Fibroblast of lung (primary cell): ENCODE measurements at regions not wholly inside any gene's neighbourhood (a gene's known extent, or its start where the extent isn't known, plus 50 kb on each side); places are given as distances from the start of the nearest gene placed in this dataset.

ENCODE experiments used
- DNase-seq, 2 donors: peaks; one replicate each; pipeline versions ENCODE4 v3.0.0 to v3.0.0-alpha.2; 2010; ENCODE audit warnings: low read depth in 2 of 2
- H2AFZ ChIP-seq: 2 replicates; pipeline ENCODE4 v1.5.1; 2012; ENCODE audit warnings: low read length, control low read depth, inconsistent platforms
- H3K27ac ChIP-seq: 2 replicates; pipeline ENCODE4 v1.5.1; 2011; ENCODE audit warnings: low read length, control low read depth; ENCODE audit not compliant: insufficient read depth
- H3K27me3 ChIP-seq: 2 replicates; pipeline ENCODE4 v1.5.1; 2011; ENCODE audit warnings: mild to moderate bottlenecking, low read length; ENCODE audit not compliant: control insufficient read depth, insufficient read depth
- H3K36me3 ChIP-seq: 2 replicates; pipeline ENCODE4 v1.5.1; 2011; ENCODE audit warnings: low read length; ENCODE audit not compliant: control insufficient read depth, insufficient read depth
- H3K4me1 ChIP-seq: 2 replicates; pipeline ENCODE4 v1.5.1; 2011; ENCODE audit warnings: low read length; ENCODE audit not compliant: control insufficient read depth, insufficient read depth; ENCODE audit errors: extremely low read depth
- H3K4me2 ChIP-seq: 2 replicates; pipeline ENCODE4 v1.5.1; 2011; ENCODE audit warnings: low read length, control low read depth; ENCODE audit not compliant: insufficient read depth; ENCODE audit errors: extremely low read depth
- H3K4me3 ChIP-seq, 4 experiments: fragments of 200-600 bp in 1 of 4; sonication (generic) in 1 of 4; replicated peaks in 1 of 4; 2 replicates each; pipeline ENCODE4 v1.5.1; 2011 to 2016; ENCODE audit warnings: low read length in 4 of 4, low read depth in 3 of 4, mild to moderate bottlenecking in 3 of 4, control low read depth in 2 of 4, inconsistent platforms in 1 of 4, mixed read lengths in 1 of 4; ENCODE audit not compliant: insufficient read depth in 1 of 4; ENCODE audit errors: control extremely low read depth in 1 of 4
- H3K79me2 ChIP-seq: 2 replicates; pipeline ENCODE4 v1.5.1; 2012; ENCODE audit warnings: mild to moderate bottlenecking, low read length, inconsistent platforms; ENCODE audit not compliant: control insufficient read depth, insufficient read depth
- H3K9ac ChIP-seq: 2 replicates; pipeline ENCODE4 v1.5.1; 2011; ENCODE audit warnings: mild to moderate bottlenecking, low read length, control low read depth; ENCODE audit not compliant: insufficient read depth
- H3K9me3 ChIP-seq: 2 replicates; pipeline ENCODE4 v1.5.1; 2012; ENCODE audit warnings: low read depth, low read length; ENCODE audit not compliant: control insufficient read depth, insufficient read depth
- H4K20me1 ChIP-seq: 2 replicates; pipeline ENCODE4 v1.5.1; 2011; ENCODE audit warnings: low read length; ENCODE audit not compliant: control insufficient read depth, insufficient read depth; ENCODE audit errors: extremely low read depth
- EZH2 ChIP-seq: IDR thresholded peaks from 2 replicates; pipeline ENCODE4 v1.5.1; 2012; ENCODE audit warnings: low read length, control low read depth, mild to moderate bottlenecking; ENCODE audit errors: missing control alignments
- TF ChIP-seq, protein P1 (sequence below), 2 donors: IDR thresholded peaks in 1 of 2; conservative IDR thresholded peaks in 1 of 2; 1 replicate in 1 of 2; 2 replicates in 1 of 2; pipeline ENCODE4 v1.5.1; 2011 to 2012; ENCODE audit warnings: low read length in 2 of 2, control low read depth in 1 of 2, inconsistent platforms in 1 of 2, low read depth in 1 of 2, mild to moderate bottlenecking in 1 of 2

DNA sequence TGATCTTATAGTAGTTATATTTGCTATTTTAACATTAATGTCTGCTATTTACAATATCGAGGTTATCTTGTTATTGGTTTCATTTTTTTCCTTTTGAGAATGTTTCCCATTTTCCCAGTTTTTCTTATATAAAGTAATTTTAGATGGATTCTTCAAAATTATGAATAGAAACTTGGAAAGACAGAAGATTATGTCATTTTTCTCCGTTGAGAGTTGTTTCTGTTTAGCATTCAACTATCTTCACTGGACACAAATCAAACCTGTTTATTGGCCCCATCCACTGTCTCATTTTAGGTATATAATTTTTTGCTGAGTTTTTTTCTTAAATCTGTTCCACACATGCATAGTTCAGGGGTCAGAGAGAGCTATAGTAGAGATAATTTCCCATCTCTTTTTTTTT, 1430.9 kb upstream of the MIR17HG start:
- no peak overlapping the region for H2AFZ ChIP-seq

GRCh38 chr13:89920461-89920860, 1427.0 kb upstream of the MIR17HG start:
- Histone ChIP-seq H3K9me3 (no peaks in the 10 kb centered on the region), H3K4me2 (no peak overlapping the region), H3K27ac (no peak overlapping the region), H3K4me3 (no peak overlapping the region), H3K27me3 (no peaks in the 10 kb centered on the region), H3K36me3 (no peaks in the 10 kb centered on the region), H3K4me1 (no peaks in the 10 kb centered on the region), H4K20me1 (no peaks in the 10 kb centered on the region), H2AFZ (no peak overlapping the region), H3K9ac (no peak overlapping the region), H3K79me2 (no peaks in the 10 kb centered on the region)
- TF ChIP-seq, protein P1, sequence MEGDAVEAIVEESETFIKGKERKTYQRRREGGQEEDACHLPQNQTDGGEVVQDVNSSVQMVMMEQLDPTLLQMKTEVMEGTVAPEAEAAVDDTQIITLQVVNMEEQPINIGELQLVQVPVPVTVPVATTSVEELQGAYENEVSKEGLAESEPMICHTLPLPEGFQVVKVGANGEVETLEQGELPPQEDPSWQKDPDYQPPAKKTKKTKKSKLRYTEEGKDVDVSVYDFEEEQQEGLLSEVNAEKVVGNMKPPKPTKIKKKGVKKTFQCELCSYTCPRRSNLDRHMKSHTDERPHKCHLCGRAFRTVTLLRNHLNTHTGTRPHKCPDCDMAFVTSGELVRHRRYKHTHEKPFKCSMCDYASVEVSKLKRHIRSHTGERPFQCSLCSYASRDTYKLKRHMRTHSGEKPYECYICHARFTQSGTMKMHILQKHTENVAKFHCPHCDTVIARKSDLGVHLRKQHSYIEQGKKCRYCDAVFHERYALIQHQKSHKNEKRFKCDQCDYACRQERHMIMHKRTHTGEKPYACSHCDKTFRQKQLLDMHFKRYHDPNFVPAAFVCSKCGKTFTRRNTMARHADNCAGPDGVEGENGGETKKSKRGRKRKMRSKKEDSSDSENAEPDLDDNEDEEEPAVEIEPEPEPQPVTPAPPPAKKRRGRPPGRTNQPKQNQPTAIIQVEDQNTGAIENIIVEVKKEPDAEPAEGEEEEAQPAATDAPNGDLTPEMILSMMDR (conservative IDR thresholded peaks at IDR 0.05 in 1 of 2, IDR thresholded peaks at IDR 0.05 in 1 of 2; ENCODE audit: low read depth in 1 of 2, low read length in 2 of 2): no peak
- TF ChIP-seq EZH2: no peak
- no peak for DNase-seq

More for the DNA sequence above, 1430.9 kb upstream of the MIR17HG start:
- H4K20me1 ChIP-seq: no peaks in the 10 kb centered on the region
- no peaks in the 10 kb centered on the region for H3K4me1 ChIP-seq
- no peak overlapping the region for H3K9ac ChIP-seq
- no peak overlapping the region for H3K4me3 ChIP-seq
- DNase-seq: no peak
- H3K36me3 ChIP-seq: no peaks in the 10 kb centered on the region
- H3K27ac ChIP-seq: no peak overlapping the region
- H3K27me3 ChIP-seq: no peaks in the 10 kb centered on the region
- H3K9me3 ChIP-seq: no peaks in the 10 kb centered on the region
- TF ChIP-seq, protein P1 (conservative IDR thresholded peaks at IDR 0.05 in 1 of 2, IDR thresholded peaks at IDR 0.05 in 1 of 2; ENCODE audit: low read depth in 1 of 2, low read length in 2 of 2): no peak
- no peak for TF ChIP-seq EZH2
- H3K4me2 ChIP-seq: no peak overlapping the region
- no peaks in the 10 kb centered on the region for H3K79me2 ChIP-seq

- Histone ChIP-seq H3K4me2 (no peak overlapping the region), H3K79me2 (no peaks in the 10 kb centered on the region), H3K27ac (no peak overlapping the region), H3K9me3 (no peaks in the 10 kb centered on the region), H3K9ac (no peak overlapping the region), H3K36me3 (no peaks in the 10 kb centered on the region), H2AFZ (no peak overlapping the region), H3K4me1 (no peaks in the 10 kb centered on the region), H4K20me1 (no peaks in the 10 kb centered on the region), H3K4me3 (no peak overlapping the region), H3K27me3 (no peaks in the 10 kb centered on the region)
- TF ChIP-seq, protein P1 (conservative IDR thresholded peaks at IDR 0.05 in 1 of 2, IDR thresholded peaks at IDR 0.05 in 1 of 2; ENCODE audit: low read depth in 1 of 2, low read length in 2 of 2): no peak
- no peak for TF ChIP-seq EZH2
- DNase-seq: peak in 1 of 2 donors; percentile 0
Observed at GRCh38 chr13:89923052-89923451, 1424.4 kb upstream of the MIR17HG start.
